Globus pallidus (tissue), 1 donor: ENCODE measurements at regions not wholly inside any gene's neighbourhood (a gene's known extent, or its start where the extent isn't known, plus 50 kb on each side); places are given as distances from the start of the nearest gene placed in this dataset.
"Not testable (repeated sequence)": the region's sequence is repeated elsewhere in the genome, so short reads cannot be mapped to it uniquely, and the experiment has no call there.

Experiments used
- DNase-seq: peaks from one replicate; pipeline ENCODE4 v3.0.0-alpha.2; 2015; ENCODE audit warnings: low spot score

DNA sequence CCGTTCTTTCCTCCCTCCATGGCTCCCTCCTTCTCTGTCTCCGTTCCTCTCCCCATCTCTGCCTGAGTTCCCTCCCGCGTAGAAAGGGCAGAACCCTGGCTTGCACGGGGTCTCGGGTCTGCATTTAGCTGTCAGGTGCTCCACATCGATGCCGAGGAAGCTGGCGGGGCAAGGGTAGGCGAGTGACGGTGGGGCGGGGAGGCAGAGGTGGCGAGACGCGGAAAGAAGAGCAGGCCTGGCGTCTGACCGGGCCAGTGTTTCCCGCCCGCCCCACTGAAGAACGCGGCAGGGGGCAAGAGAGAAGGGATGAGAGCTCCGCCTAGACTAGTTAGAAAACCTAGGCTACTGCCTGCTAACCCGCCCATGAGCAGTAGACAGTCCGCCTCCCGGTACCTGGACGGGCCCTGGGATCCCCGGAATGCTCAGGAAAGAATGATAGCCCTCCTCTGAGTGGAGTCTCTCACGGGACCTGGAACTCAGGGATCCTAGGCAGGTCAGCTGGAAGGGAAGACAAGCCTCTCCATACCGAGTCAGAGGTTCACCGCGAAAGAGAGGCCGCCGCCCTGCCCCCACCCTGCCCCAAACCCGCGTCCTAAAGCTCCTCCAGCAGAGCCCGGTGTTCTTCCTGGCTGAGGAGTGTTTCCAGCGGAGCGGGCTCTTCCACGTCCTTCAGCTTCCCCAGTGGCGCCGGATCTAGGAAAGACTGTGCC, 357.9 kb upstream of the DEFB115 start:
- not testable (repeated sequence) for DNase-seq

DNA sequence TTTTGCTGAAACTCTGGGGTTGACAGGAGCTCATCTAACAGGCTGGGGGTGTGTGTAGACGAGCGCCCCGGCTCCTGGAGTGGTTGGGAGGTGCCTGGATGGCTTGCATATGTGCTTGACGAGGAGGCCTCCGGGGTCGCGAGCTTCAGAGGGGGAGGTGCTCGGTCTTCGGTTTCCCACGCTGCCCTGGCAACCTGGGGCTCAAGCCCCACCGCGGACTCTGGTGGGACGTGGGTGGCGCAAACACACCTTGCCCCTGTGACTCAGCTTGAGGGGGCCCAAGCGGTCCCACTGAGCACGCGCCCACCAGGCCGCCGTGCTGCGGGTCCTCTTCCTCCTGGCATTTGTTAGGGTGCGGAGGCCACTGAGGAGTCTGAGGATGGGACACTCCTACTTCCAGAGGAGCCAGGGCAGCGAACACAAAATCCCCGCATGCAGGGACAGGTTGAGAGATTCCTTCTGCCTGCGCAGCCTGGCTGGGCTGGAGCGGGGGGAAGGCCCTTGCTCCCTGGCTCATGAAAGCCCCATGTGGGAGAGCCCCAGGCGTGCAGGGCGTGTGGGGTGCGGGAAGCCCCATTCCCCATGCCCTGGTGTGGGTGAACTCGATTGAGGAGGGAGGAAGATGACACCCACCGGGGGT, 357.3 kb upstream of the DEFB115 start:
- DNase-seq = not testable (repeated sequence)

DNA sequence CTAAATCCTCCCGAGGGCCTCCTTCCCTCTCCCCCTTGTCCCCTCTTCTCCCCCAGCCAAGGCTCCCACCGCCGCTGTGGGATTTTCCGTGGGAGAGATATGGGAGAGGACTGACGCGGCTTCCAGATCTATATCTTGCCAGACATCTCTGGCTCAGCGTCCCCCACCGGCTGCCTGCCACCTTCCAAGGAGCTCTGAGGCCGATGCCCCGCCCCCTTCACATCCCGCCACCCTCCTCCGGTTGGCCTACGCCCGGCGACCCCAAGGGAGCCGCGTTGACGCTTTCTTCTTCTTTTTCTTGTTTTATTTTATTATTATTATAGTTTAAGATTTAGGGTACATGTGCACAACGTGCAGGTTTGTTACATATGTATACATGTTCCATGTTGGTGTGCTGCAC, 352.2 kb upstream of the DEFB115 start:
- DNase-seq = not testable (repeated sequence)

DNA sequence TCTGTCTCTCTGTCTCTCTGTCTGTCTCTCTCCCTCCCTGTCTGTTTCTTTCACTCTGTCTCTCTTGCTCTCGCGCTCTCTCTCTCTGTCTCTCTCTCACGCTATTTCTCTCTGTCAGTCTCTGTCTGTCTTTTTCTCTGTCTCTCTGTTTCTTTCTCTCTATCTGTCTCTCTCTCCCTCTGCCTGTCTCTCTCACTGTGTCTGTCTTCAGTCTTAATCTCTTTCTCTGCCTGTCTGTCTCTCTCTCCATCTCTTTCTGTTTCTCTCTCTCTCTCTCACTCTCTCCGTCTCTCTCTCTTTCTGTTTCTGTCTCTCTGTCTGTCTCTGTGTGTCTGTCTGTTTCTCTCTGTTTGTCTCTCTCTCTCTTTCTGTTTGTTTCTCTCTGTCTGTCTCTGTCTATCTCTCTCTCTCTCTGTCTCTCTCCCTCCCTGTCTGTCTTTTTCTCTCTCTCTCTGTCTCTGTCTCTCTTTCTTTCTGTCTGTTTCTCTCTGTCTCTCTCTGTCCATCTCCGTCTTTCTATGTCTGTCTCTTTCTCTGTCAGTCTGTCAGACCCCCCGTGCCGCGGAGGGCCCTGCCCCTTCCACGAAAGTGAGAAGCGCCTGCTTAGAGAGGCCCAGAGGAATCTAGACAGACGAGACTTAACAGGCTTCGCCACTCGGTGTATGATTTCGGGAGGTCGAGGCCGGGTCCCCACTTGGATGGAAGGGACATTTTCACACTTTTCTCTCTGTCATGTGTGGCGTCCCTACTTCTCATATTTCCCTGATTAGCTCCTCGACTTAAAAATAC, 346.3 kb upstream of the DEFB115 start:
- no peak for DNase-seq

DNA sequence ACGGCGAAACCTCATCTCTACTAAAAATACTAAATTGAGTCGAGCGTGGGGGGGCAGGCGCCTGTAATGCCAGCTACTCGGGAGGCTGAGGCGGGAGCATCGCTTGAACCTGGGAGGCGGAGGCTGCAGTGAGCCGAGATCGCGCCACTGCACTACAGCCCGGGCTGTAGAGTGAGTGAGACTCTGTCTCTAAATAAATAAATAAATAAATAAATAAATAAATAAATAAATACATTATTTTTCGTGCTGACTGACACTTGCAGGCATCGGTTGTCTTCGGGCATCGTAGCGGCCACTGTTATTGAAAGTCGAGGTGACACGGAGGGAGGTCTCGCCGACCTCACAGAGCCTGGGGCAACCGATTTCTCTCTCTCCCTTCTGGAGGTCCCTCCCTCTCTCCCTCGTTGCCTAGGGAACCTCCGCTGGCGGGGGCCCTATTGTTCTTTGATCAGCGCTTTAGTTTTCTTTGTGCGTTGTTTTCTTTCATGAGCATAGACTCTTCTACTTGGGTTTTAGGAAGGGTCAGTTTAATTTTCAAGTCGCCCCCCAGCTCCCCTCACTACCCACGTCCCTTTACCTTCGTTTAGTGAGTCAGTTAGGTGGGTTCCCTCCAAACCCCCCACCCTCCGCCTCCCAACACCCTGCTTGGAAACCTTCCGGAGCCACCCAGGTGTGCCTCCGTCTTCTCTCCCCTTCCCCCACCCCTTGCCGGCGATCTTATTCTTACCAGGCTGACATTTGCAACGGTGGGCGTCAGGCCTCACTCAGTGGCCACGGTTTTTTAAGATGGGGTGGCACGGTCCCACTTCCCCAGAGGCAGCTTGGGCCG, 345.4 kb upstream of the DEFB115 start:
- not testable (repeated sequence) for DNase-seq

DNA sequence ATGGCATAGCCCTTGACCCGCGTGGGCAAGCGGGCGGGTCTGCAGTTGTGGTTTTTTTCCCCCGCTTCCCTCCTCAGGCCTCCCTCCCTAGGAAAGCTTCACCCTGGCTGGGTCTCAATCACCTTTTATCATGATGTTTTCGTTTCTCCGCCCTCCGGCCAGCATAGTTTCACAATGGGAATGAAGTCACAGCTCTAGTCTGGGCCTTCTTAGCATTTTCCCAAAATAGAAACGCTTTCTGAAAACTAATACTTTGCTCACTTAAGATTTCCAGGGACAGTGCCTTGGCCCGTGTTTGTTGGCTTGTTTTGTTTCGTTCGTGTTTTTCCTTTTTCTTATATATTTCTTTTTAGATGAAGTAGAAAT, 344.8 kb upstream of the DEFB115 start:
- DNase-seq = not testable (repeated sequence)

DNA sequence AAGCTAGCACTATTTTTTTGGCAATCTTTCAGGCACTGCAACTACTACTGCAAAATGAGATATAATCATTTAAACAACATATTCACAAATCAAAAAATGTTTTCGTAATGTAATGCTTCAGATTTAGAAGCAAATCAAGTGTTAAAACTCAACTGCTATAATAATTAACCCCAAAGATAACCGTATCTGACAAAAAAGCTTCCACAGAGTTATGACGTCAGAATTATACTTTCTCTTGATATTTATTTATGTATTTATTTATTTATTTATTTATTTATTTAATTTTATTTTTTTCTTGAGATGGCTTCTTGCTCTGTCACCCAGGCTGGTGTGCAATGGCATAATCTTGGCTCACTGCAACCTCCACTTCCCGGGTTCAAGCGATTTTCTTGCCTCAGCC, 341.1 kb upstream of the DEFB115 start:
- not testable (repeated sequence) for DNase-seq

DNA sequence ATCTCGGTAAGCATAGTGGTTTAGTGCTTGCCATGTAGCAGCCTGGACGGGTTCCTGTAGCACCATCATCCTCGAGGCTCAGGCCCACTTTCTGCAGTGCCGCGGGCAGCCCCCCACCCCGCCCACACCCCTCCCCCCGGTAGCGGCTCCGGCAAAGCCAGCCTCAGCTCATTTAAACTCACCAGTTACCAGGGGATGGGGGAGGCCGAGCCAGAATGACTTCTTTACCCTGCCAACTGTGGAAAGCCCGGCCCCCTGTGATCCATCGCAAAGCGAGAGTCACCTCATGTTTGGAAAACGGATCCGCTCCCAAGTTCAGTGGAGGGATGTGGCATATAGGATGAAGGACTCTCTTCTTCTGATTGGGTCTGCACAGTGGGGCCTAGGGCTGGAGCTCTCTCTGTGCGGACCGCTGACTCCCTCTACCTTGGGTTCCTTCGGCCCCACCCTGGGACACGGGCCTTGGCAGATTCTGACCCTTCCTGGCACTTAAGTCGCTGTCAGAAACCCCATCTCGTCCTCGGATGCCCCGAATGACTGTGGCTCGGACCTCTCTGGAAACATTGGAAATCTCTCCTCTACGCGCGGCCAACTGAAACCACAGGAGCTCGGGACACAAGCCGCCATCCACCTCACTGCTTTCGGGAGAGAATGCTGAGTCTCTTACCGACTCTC, 337.8 kb upstream of the DEFB115 start:
- no peak for DNase-seq

DNA sequence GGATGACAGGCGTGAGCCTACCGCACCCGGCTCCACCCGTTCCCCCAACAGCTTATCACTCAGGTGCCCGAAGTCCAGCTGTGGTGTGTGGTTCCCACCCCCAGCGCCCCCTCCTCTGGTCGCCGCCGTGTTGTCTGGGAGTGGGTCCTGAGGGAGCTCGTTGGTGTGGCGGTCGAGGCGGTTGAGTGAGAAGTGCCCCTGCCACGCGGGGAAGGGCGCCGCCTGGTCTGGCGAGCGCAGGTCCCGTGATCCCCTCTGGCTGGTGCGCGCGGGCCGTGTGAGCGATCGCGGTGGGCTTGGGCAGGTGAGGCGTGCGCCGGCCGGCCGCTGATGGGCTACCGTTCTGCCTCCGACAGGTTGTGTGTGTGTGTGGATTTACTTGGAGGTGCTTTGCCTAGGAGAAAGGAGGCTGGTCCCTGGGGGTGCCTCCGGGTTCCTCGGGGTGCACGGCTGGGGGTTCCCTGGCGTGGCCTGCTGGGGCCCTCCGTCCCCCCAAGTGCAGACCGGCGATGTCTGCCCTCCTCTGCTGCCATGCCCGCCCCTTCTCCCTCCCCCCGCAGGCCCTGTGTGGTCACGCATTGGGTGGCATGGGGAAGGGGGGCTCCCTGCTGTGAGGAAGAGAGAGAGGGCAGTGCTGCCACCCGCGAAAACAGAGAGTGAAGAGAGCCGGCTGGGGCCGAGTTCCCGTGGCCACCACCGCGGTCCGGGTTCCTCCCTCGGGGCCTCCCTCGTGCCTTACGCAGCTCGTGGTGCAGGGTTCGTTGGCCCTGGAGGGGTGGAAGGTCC, 336.0 kb upstream of the DEFB115 start:
- no peak for DNase-seq

DNA sequence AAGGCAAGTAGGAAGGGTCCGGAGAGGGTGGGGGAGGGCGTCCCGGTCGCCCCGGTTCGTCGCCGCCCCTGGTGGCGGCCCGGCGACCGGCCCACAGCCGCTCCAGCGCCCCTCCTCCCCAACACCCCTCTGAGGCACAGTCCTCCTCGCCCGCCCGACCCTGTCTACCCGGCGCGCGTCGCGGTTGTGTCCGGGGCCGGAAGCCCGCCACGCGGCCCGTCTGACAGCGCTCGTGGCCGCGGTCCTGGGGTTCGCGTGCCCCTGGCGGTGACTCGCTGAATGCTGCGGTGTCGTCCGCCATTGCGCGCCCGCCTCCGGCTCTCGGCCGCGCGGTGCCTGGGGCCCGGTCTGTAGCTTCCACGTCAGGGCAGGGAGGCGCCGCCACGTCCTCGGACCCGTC, 335.3 kb upstream of the DEFB115 start:
- no peak for DNase-seq

DNA sequence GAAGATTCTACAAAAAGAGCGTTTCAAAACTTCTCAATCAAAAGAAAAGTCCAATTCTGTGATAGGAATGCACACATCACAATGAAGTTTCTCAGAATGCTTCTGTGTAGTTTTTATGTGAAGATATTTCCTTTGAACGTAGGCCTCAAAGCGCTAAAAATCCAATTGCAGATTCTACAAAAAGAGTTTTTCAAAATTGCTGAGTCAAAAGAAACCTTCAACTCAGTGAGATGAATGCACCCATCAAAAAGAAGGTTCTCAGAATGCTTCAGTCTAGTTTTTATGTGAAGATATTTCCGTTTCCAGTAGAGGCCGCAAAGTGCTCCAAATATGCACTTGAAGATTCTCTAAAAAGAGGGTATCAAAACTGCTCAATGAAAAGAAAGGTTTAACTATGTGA, 319.7 kb upstream of the DEFB115 start:
- DNase-seq = no peak

DNA sequence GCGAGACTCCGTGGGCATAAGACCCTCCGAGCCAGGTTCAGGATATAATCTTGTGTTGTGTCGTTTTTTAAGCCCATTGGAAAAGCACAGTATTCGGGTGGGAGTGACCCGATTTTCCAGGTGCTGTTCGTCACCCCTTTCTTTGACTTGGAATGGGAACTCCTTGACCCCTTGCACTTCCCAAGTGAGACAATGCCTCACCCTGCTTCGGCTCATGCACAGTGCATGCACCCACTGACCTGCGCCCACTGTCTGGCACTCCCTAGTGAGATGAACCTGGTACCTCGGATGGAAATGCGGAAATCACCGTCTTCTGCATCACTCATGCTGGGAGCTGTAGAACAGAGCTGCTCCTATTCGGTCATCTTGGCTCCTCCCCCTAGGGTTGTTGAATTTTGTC, 307.7 kb upstream of the DEFB115 start:
- no peak for DNase-seq

DNA sequence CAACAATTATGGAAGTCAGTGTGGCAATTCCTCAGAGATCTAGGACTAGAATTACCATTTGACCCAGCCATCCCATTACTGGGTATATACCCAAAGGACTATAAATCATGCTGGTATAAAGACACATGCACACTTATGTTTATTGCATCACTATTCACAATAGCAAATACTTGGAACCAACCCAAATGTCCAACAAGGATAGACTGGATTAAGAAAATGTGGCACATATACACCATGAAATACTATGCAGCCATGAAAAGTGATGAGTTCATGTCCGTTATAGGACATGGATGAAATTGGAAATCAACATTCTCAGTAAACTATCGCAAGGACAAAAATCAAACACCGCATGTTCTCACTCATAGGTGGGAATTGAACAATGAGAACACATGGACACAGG, 306.4 kb upstream of the DEFB115 start:
- DNase-seq = not testable (repeated sequence)

DNA sequence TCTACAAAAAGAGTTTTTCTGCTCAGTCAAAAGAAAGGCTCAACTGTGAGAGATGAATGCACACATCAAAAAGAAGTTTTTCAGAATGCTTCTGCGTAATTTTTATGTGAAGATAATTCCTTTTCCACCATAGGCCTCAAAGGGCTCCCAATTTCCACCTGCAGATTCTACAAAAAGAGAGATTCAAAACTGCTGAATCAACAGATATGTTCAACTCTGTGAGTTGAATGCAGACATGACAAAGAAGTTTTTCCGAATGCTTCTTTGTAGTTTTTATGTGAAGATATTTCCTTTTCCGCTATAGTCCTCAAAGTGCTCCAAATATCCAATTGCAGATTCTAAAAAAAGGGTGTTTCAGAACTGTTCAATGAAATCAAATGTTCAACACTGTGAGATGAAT, 300.8 kb upstream of the DEFB115 start:
- DNase-seq = not testable (repeated sequence)

DNA sequence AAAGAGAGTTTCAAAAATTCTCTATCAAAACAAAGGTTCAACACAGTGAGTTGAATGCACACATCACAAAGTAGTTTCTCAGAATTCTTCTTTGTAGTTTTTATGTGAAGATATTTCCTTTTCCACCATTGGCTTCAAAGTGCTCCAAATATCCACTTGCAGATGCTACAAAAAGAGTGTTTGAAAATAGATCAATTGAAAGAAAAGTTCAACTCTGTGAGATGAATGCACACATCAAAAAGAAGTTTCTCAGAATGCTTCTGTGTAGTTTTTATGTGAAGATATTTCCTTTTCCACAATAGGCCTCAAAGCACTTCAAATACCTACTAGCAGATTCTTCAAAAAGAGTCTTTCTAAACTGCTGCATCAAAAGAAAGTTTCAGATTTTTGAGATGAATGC, 298.3 kb upstream of the DEFB115 start:
- DNase-seq = not testable (repeated sequence)

DNA sequence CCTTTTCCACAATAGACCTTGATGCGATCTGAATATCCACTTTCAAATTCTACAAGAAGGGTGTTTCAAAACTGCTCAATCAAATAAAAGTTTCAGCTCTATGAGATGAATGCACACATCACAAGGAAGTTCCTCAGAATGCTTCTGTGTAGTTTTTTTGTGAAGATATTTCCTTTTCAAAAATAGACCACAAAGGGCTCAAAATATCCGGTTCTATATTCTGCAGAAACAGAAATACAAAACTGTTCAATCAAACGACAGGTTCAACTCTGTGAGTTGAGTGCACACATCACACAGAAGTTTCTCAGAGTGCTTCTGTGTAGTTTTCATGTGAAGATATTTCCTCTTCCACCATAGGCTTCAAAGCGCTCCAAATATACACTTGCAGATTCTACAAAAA, 293.9 kb upstream of the DEFB115 start:
- no peak for DNase-seq

DNA sequence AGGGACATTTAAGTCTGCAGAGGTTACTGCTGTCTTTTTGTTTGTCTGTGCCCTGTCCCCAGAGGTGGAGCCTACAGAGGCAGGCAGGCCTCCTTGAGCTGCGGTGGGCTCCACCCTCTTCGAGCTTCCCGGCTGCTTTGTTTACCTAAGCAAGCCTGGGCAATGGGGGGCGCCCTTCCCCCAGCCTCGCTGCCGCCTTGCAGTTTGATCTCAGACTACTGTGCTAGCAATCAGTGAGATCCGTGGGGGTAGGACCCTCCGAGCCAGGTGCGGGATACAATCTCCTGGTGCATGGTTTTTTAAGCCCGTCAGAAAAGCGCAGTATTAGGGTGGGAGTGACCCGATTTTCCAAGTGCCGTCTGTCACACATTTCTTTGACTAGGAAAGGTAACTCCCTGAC, 281.6 kb upstream of the DEFB115 start:
- DNase-seq = not testable (repeated sequence)

DNA sequence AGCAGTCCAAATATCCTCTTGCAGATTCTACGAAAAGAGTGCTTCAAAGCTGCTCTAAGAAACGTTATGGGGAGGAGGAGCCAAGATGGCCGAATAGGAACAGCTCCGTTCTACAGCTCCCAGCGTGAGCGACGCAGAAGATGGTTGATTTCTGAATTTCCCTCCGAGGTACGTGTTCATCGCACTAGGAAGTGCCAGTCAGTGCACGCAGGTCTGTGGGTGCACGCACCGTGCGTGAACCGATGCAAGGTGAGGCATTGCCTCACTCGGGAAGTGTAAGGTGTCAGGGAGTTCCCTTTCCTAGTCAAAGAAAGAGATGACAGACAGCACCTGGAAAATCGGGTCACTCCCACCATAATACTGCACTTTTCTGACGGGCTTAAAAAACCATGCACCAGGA, 272.1 kb upstream of the DEFB115 start:
- DNase-seq = no peak
